MM.1S (cell line): ENCODE measurements at regions not wholly inside any gene's neighbourhood (a gene's known extent, or its start where the extent isn't known, plus 50 kb on each side); places are given as distances from the start of the nearest gene placed in this dataset.

Source experiments
- DNase-seq: peaks from one replicate; pipeline ENCODE4 v3.0.0-alpha.2; 2015
- H2AFZ ChIP-seq: fragments of 300-600 bp; sonication (generic); 2 replicates; pipeline ENCODE4 v1.6.0; 2016; ENCODE audit warnings: antibody characterized with exemption, low read length
- H3F3A ChIP-seq: fragments of 300-600 bp; sonication (generic); 2 replicates; pipeline ENCODE4 v1.6.1; 2016; ENCODE audit warnings: mild to moderate bottlenecking, antibody characterized with exemption, low read length, moderate library complexity, mixed read lengths; ENCODE audit not compliant: insufficient read depth
- H3K27ac ChIP-seq: fragments of 300-600 bp; sonication (generic); 2 replicates; pipeline ENCODE4 v1.5.1; 2016; ENCODE audit warnings: mild to moderate bottlenecking, low read length
- H3K27me3 ChIP-seq: fragments of 300-600 bp; sonication (generic); replicated peaks from 2 replicates; pipeline ENCODE4 v1.6.0; 2016; ENCODE audit warnings: low read length; ENCODE audit not compliant: insufficient read depth
- H3K36me3 ChIP-seq: fragments of 300-600 bp; sonication (generic); replicated peaks from 2 replicates; pipeline ENCODE4 v1.6.1; 2016; ENCODE audit warnings: mild to moderate bottlenecking, low read length, mixed read lengths; ENCODE audit not compliant: insufficient read depth
- H3K4me1 ChIP-seq: fragments of 300-600 bp; sonication (generic); 2 replicates; pipeline ENCODE4 v1.6.1; 2016; ENCODE audit warnings: low read length, mixed read lengths
- H3K4me2 ChIP-seq: fragments of 300-600 bp; sonication (generic); 2 replicates; pipeline ENCODE4 v1.6.0; 2016; ENCODE audit warnings: low read depth, low read length
- H3K4me3 ChIP-seq: fragments of 300-600 bp; sonication (generic); 2 replicates; pipeline ENCODE4 v1.5.1; 2016; ENCODE audit warnings: low read length, mixed read lengths
- H3K79me2 ChIP-seq: fragments of 300-600 bp; sonication (generic); 2 replicates; pipeline ENCODE4 v1.6.1; 2016; ENCODE audit warnings: mixed run types, low read length, mixed read lengths
- H3K9ac ChIP-seq: fragments of 300-600 bp; sonication (generic); 2 replicates; pipeline ENCODE4 v1.6.1; 2016; ENCODE audit warnings: low read length, mixed read lengths
- H3K9me2 ChIP-seq: fragments of 300-600 bp; sonication (generic); replicated peaks from 2 replicates; pipeline ENCODE4 v1.6.1; 2016; ENCODE audit warnings: mild to moderate bottlenecking, low read length, mixed read lengths; ENCODE audit not compliant: insufficient read depth
- H3K9me3 ChIP-seq: fragments of 300-600 bp; sonication (generic); replicated peaks from 2 replicates; pipeline ENCODE4 v1.6.1; 2016; ENCODE audit warnings: mild to moderate bottlenecking, low read length, mixed read lengths; ENCODE audit not compliant: insufficient read depth
- H4K20me1 ChIP-seq: fragments of 300-600 bp; sonication (generic); 2 replicates; pipeline ENCODE4 v1.6.1; 2016; ENCODE audit warnings: mild to moderate bottlenecking, low read length, moderate library complexity, mixed read lengths; ENCODE audit not compliant: insufficient read depth
- EZH2 ChIP-seq: fragments of 300-600 bp; sonication (generic); optimal IDR thresholded peaks from 2 replicates; pipeline ENCODE3; 2017; ENCODE audit warnings: low read depth, mild to moderate bottlenecking, antibody characterized with exemption, low read length, mixed read lengths
- EZH2phosphoT487 ChIP-seq: fragments of 300-600 bp; sonication (generic); IDR thresholded peaks from 2 replicates; pipeline ENCODE4 v1.6.1; 2018; ENCODE audit warnings: antibody characterized with exemption, low read length
- TF ChIP-seq, protein P1 (sequence below): fragments of 300-600 bp; sonication (generic); IDR thresholded peaks from 2 replicates; pipeline ENCODE4 v1.5.1; 2016; ENCODE audit warnings: antibody characterized with exemption, low read length, mixed read lengths

DNA sequence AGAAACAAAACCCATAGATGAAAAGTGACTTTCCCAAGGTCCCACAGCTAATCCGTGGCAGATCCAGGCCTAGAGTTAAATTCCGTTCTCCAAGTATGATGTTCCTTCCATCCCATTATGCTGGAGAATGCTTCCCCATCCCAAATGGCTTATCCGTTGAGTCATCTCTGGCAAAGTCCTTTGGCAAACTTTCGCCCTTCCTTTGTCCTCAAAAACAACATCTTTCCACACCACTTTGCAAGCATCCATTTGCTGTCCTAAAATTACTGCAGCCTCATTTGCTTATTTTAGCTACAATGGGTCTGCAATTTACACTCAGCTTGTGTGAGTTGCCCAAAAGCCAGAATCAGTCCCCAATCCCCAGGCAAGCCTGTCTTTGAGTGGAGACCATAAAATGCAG is 304.0 kb upstream of the TLE3 start:
- no peak overlapping the region for H3K27ac ChIP-seq
- TF ChIP-seq, protein P1, sequence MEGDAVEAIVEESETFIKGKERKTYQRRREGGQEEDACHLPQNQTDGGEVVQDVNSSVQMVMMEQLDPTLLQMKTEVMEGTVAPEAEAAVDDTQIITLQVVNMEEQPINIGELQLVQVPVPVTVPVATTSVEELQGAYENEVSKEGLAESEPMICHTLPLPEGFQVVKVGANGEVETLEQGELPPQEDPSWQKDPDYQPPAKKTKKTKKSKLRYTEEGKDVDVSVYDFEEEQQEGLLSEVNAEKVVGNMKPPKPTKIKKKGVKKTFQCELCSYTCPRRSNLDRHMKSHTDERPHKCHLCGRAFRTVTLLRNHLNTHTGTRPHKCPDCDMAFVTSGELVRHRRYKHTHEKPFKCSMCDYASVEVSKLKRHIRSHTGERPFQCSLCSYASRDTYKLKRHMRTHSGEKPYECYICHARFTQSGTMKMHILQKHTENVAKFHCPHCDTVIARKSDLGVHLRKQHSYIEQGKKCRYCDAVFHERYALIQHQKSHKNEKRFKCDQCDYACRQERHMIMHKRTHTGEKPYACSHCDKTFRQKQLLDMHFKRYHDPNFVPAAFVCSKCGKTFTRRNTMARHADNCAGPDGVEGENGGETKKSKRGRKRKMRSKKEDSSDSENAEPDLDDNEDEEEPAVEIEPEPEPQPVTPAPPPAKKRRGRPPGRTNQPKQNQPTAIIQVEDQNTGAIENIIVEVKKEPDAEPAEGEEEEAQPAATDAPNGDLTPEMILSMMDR: no peak
- TF ChIP-seq EZH2 (no peak), EZH2phosphoT487 (no peak)
- H3F3A ChIP-seq: no peaks in the 10 kb centered on the region
- DNase-seq: no peak
- no peaks in the 10 kb centered on the region for H4K20me1 ChIP-seq
- no peaks in the 10 kb centered on the region for H3K9me2 ChIP-seq
- H3K27me3 ChIP-seq: no peaks in the 10 kb centered on the region
- no peak overlapping the region for H2AFZ ChIP-seq
- H3K4me3 ChIP-seq: no peak overlapping the region
- no peak overlapping the region for H3K4me2 ChIP-seq
- peaks cover 7% of the 10 kb centered on the region; the same call in 1 of the 2 replicates for H3K4me1 ChIP-seq
- H3K79me2 ChIP-seq: no peaks in the 10 kb centered on the region
- H3K9ac ChIP-seq: no peak overlapping the region
- no peaks in the 10 kb centered on the region for H3K9me3 ChIP-seq
- H3K36me3 ChIP-seq: no peaks in the 10 kb centered on the region

DNA sequence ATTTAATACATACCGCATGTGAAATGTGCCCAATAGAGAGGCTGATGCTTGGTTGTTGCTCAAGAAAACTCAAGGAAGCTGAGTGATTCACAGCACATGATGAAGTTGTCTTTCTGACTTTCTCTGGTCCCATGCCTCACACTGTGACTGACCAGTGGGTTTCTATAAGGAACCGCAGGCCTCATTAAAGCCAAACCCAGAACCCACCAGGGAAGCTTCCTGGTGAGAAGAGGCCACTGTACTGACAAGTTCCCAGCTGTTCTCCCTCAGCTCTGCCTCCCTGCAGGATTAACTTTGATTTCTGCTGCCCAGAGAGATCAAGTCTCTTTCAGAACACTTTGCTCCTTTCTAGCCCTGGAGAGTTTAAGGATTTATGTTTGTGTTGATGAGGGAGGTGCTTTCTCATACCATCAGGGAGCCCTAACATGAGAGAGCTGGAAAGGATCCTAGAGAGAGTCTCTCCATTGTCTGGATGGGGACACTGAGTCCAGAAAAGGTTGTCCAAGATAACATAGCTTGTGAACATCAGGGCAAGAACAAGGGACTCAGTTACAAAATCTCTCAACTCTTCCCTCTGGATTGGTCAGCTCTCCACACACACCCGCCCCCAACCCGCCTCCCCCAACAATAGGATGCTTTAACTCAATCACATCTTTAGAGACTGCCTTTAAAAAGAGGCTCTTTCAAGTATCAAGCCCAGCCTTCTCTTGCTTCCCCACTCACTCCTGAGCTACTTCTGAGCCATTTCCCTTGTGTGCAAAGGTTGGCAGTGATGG is 303.2 kb upstream of the TLE3 start:
- Histone ChIP-seq H2AFZ (no peak overlapping the region), H3K4me1 (peaks cover 7% of the 10 kb centered on the region; the same call in 1 of the 2 replicates), H3K4me3 (no peak overlapping the region), H3K27me3 (no peaks in the 10 kb centered on the region), H3K27ac (no peak overlapping the region), H3K9ac (no peak overlapping the region), H3F3A (no peaks in the 10 kb centered on the region), H3K79me2 (no peaks in the 10 kb centered on the region), H3K9me3 (no peaks in the 10 kb centered on the region), H3K4me2 (no peak overlapping the region), H3K36me3 (no peaks in the 10 kb centered on the region), H3K9me2 (no peaks in the 10 kb centered on the region), H4K20me1 (no peaks in the 10 kb centered on the region)
- DNase-seq: no peak
- TF ChIP-seq EZH2phosphoT487: no peak

DNA sequence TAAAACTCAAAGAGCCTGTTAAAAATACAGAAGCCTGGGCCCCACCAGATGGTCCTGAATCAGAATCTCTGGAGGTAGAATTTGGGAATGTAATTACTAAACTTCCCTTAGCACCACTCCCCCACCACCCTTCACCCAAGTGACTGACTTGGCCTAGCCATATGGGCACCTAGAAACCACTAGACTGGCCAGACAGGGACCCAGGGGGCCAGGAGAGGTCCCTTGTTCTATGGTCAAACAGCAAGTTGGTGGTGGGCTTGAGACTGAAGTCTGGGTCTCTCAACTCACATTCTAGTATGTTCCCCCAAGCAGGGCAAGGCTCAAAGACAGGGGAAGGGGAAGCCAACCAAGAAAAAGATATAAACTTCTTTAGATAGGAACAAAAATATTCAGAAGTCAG is 301.5 kb upstream of the TLE3 start:
- H3K27ac ChIP-seq: no peak overlapping the region

More for the DNA sequence above, 301.5 kb upstream of the TLE3 start:
- H2AFZ ChIP-seq: no peak overlapping the region
- no peak overlapping the region for H3K4me3 ChIP-seq
- H3F3A ChIP-seq: no peaks in the 10 kb centered on the region
- no peaks in the 10 kb centered on the region for H3K36me3 ChIP-seq
- no peak for DNase-seq
- TF ChIP-seq EZH2phosphoT487: no peak
- no peak for TF ChIP-seq EZH2
- TF ChIP-seq, protein P1: no peak
- no peaks in the 10 kb centered on the region for H3K27me3 ChIP-seq
- H3K9me2 ChIP-seq: no peaks in the 10 kb centered on the region
- peaks cover 7% of the 10 kb centered on the region; the same call in 1 of the 2 replicates for H3K4me1 ChIP-seq
- no peaks in the 10 kb centered on the region for H3K79me2 ChIP-seq
- no peak overlapping the region for H3K4me2 ChIP-seq
- no peaks in the 10 kb centered on the region for H4K20me1 ChIP-seq
- no peaks in the 10 kb centered on the region for H3K9me3 ChIP-seq
- no peak overlapping the region for H3K9ac ChIP-seq
